GM12878 (cell line): ENCODE measurements at regions not wholly inside any gene's neighbourhood (a gene's known extent, or its start where the extent isn't known, plus 50 kb on each side); places are given as distances from the start of the nearest gene placed in this dataset.

ENCODE experiments used
- ATAC-seq: fragments of 200-7000 bp; cut with Tn5 transposase; 3 replicates; pipeline ENCODE4 v1.9.1; 2020; ENCODE audit warnings: mild to moderate bottlenecking, moderate library complexity
- BruUV-seq: library from RNA; stranded (reverse); fragments of 400-500 nt; replicated peaks from 2 replicates; lab custom pipeline; 2021; lab: Mats Ljungman, UMichigan
- CTCF ChIA-PET: fragments of 300-600 bp; sonication (Branson Sonifier 250); formaldehyde crosslinking; extraction: SDS; loops from one replicate; lab custom pipeline; 2021; ENCODE audit warnings: inconsistent platforms; lab: Yijun Ruan, JAX
- POLR2A ChIA-PET: fragments of 350-600 bp; formaldehyde crosslinking; extraction: SDS; loops from one replicate; lab custom pipeline; 2021; ENCODE audit warnings: inconsistent platforms; lab: Charles Lee
- RAD21 ChIA-PET: fragments of 300-600 bp; sonication (Branson Sonifier 250); formaldehyde crosslinking; loops from one replicate; lab custom pipeline; 2023; ENCODE audit warnings: antibody characterized with exemption; ENCODE audit not compliant: unreplicated experiment; lab: Charles Lee
- SMC1A ChIA-PET: fragments of 300-600 bp; sonication (Branson Sonifier 250); formaldehyde crosslinking; loops from one replicate; lab custom pipeline; 2023; ENCODE audit not compliant: unreplicated experiment, uncharacterized antibody; lab: Charles Lee
- DNase-seq: peaks from one replicate; pipeline ENCODE4 v3.0.0-alpha.2; 2011; ENCODE audit warnings: low read depth, low spot score
- FAIRE-seq: peaks from 3 replicates; lab custom pipeline; 2011; peaks lifted over from hg19 to GRCh38; lab: Jason Lieb, UNC
- H2AFZ ChIP-seq: 2 replicates; pipeline ENCODE4 v1.6.0; 2011; ENCODE audit warnings: low read depth, low read length, control low read depth; ENCODE audit not compliant: control insufficient read depth
- H3K27ac ChIP-seq: 2 replicates; pipeline ENCODE4 v1.5.1; 2011; ENCODE audit warnings: control low read depth; ENCODE audit not compliant: control insufficient read depth, insufficient read depth
- H3K27me3 ChIP-seq, 2 experiments: replicated peaks in 1 of 2; 2 replicates each; pipeline versions ENCODE4 v1.6.0 to v1.6.1; 2011; ENCODE audit warnings: low read length in 1 of 2; ENCODE audit not compliant: control insufficient read depth in 2 of 2, insufficient read depth in 2 of 2
- H3K36me3 ChIP-seq, 2 experiments: 2 replicates each; pipeline ENCODE4 v1.5.1; 2011; ENCODE audit warnings: low read length in 1 of 2; ENCODE audit not compliant: control insufficient read depth in 2 of 2, insufficient read depth in 2 of 2
- H3K4me1 ChIP-seq: 2 replicates; pipeline ENCODE4 v1.6.1; 2011; ENCODE audit warnings: mild to moderate bottlenecking, low read length, moderate library complexity, mixed read lengths; ENCODE audit not compliant: control insufficient read depth, insufficient read depth
- H3K4me2 ChIP-seq: 2 replicates; pipeline ENCODE4 v1.6.0; 2011; ENCODE audit warnings: control low read depth; ENCODE audit not compliant: control insufficient read depth, insufficient read depth
- H3K4me3 ChIP-seq: fragments of 200-600 bp; sonication (generic); 2 replicates; pipeline ENCODE4 v1.5.1; 2016
- H3K79me2 ChIP-seq: 2 replicates; pipeline ENCODE4 v1.6.0; 2011; ENCODE audit warnings: low read length; ENCODE audit not compliant: control insufficient read depth, insufficient read depth
- H3K9ac ChIP-seq: 2 replicates; pipeline ENCODE4 v1.8.0; 2011; ENCODE audit warnings: low read length, control low read depth, mixed read lengths; ENCODE audit not compliant: control insufficient read depth, insufficient read depth
- H3K9me3 ChIP-seq: replicated peaks from 3 replicates; pipeline ENCODE4 v1.5.1; 2011; ENCODE audit warnings: mild to moderate bottlenecking, low read length; ENCODE audit not compliant: control insufficient read depth, insufficient read depth
- H4K20me1 ChIP-seq: 2 replicates; pipeline ENCODE4 v1.6.0; 2011; ENCODE audit not compliant: control insufficient read depth, insufficient read depth
- BMI1 ChIP-seq: fragments of 450-650 bp; IDR thresholded peaks from 2 replicates; pipeline ENCODE4 v1.6.1; 2016; ENCODE audit warnings: mild to moderate bottlenecking, moderate library complexity, borderline replicate concordance
- CREB1 ChIP-seq: IDR thresholded peaks from 2 replicates; pipeline ENCODE4 v1.6.1; 2012; ENCODE audit warnings: low read depth, mild to moderate bottlenecking, inconsistent platforms
- CUX1 ChIP-seq: IDR thresholded peaks from 2 replicates; pipeline ENCODE4 v1.6.1; 2012; ENCODE audit warnings: improper control_type of control experiment, low read depth, low read length; ENCODE audit not compliant: insufficient replicate concordance
- DPF2 ChIP-seq: fragments of 450-650 bp; IDR thresholded peaks from 2 replicates; pipeline ENCODE4 v1.6.1; 2017; ENCODE audit warnings: mild to moderate bottlenecking
- GATAD2B ChIP-seq: fragments of 450-650 bp; conservative IDR thresholded peaks from 2 replicates; pipeline ENCODE4 v1.6.1; 2017; ENCODE audit warnings: low read depth, mild to moderate bottlenecking, moderate library complexity
- HDGF ChIP-seq: fragments of 450-650 bp; IDR thresholded peaks from 2 replicates; pipeline ENCODE4 v1.6.1; 2016; ENCODE audit warnings: antibody characterized with exemption
- IRF5 ChIP-seq: fragments of 450-650 bp; IDR thresholded peaks from 2 replicates; pipeline ENCODE4 v1.6.1; 2017; ENCODE audit warnings: borderline replicate concordance
- MAX ChIP-seq: IDR thresholded peaks from 2 replicates; pipeline ENCODE4 v1.6.1; 2012; ENCODE audit warnings: low read depth, low read length, improper control_type of control experiment
- MTA3 ChIP-seq: IDR thresholded peaks from 2 replicates; pipeline ENCODE4 v1.6.1; 2012; ENCODE audit warnings: low read length, inconsistent platforms, borderline replicate concordance
- NBN ChIP-seq: fragments of 450-650 bp; IDR thresholded peaks from 2 replicates; pipeline ENCODE4 v1.6.1; 2016
- PAX8 ChIP-seq: fragments of 450-650 bp; IDR thresholded peaks from 2 replicates; pipeline ENCODE4 v1.6.1; 2017; ENCODE audit warnings: mild to moderate bottlenecking, moderate library complexity
- RAD51 ChIP-seq: fragments of 450-650 bp; IDR thresholded peaks from 2 replicates; pipeline ENCODE4 v1.6.1; 2016; ENCODE audit warnings: moderate library complexity, mild to moderate bottlenecking, inconsistent platforms
- REST ChIP-seq: IDR thresholded peaks from 2 replicates; pipeline ENCODE4 v1.6.1; 2012; ENCODE audit warnings: mild to moderate bottlenecking, low read depth, low read length
- SREBF2 ChIP-seq: IDR thresholded peaks from 2 replicates; pipeline ENCODE4 v1.6.1; 2012; ENCODE audit warnings: mild to moderate bottlenecking, low read length
- SRF ChIP-seq, 2 experiments: IDR thresholded peaks; 2 replicates each; pipeline ENCODE4 v1.6.1; 2011; ENCODE audit warnings: low read depth in 2 of 2, low read length in 2 of 2, mild to moderate bottlenecking in 1 of 2, moderate library complexity in 1 of 2
- STAT3 ChIP-seq: IDR thresholded peaks from 2 replicates; pipeline ENCODE4 v1.6.1; 2011; ENCODE audit warnings: low read depth, low read length, improper control_type of control experiment
- ZNF217 ChIP-seq: fragments of 450-650 bp; IDR thresholded peaks from 2 replicates; pipeline ENCODE4 v1.6.1; 2017; ENCODE audit warnings: antibody characterized with exemption, mild to moderate bottlenecking
- WGBS: methylation state at CpG from one replicate; pipeline ENCODE4 v1.1.6; 2016; ENCODE audit warnings: low lambda C conversion rate; ENCODE audit not compliant: insufficient replicate concordance, insufficient coverage; ENCODE audit errors: missing lambda C conversion rate; 5-methylcytosine and 5-hydroxymethylcytosine counted together
- in situ Hi-C: fragments of 300-500 bp; cut with MboI; formaldehyde crosslinking; loops from 9 replicates; pipeline ENCODE4 v1.14.3; 2018; ENCODE audit warnings: mixed read lengths
- intact Hi-C: fragments of 100-400 bp; cut with micrococcal nuclease; formaldehyde crosslinking; loops from one replicate; pipeline ENCODE4 v1.14.2; 2022; ENCODE audit not compliant: unreplicated experiment

- Histone ChIP-seq H3K9ac (no peak overlapping the region), H3K4me1 (no peaks in the 10 kb centered on the region), H3K9me3 (no peaks in the 10 kb centered on the region), H3K4me3 (no peak overlapping the region), H4K20me1 (no peaks in the 10 kb centered on the region), H3K27me3 (no peaks in the 10 kb centered on the region), H3K27ac (no peak overlapping the region), H3K36me3 (no peaks in the 10 kb centered on the region), H3K4me2 (no peak overlapping the region), H3K79me2 (no peaks in the 10 kb centered on the region), H2AFZ (no peak overlapping the region)
- FAIRE-seq (no peak), DNase-seq (no peak), ATAC-seq (no peak)
- SMC1A ChIA-PET: no interaction called here
- WGBS: 12% methylated on average over 5 of the region's 5 CpGs
- no TSS peak for BruUV-seq
- intact Hi-C loops (no loop called here), in situ Hi-C loops (no loop called here)
- POLR2A ChIA-PET: no interaction called here
- CTCF ChIA-PET: no interaction called here
- RAD21 ChIA-PET: no interaction called here
- TF ChIP-seq REST (no peak), NBN (no peak), CREB1 (no peak), GATAD2B (no peak), SRF (IDR thresholded peaks at IDR 0.05; ENCODE audit: low read depth in 2 of 2, low read length in 2 of 2) (no peak), RAD51 (no peak), HDGF (no peak), MAX (no peak), STAT3 (no peak), IRF5 (no peak), BMI1 (no peak), PAX8 (no peak), SREBF2 (no peak), DPF2 (no peak), MTA3 (no peak), ZNF217 (no peak), CUX1 (no peak)
Measured at GRCh38 chr1:239858529-239858928, 233.2 kb upstream of the FMN2 start.
